Activated naive CD4-positive, alpha-beta T cell treated with anti-CD3 and anti-CD28 coated beads for 36 hours (primary cell): ENCODE measurements at regions not wholly inside any gene's neighbourhood (a gene's known extent, or its start where the extent isn't known, plus 50 kb on each side); places are given as distances from the start of the nearest gene placed in this dataset. TPM values are rescaled to one million over a fixed set of nuclear protein-coding genes. Genes with fewer than 3 reads are reported as not detected.

Experiments
- CTCF ChIA-PET: fragments of 350-600 bp; sonication (Branson Sonifier 250); formaldehyde crosslinking; loops from one replicate; lab custom pipeline; 2021; ENCODE audit warnings: antibody characterized with exemption; lab: Charles Lee
- DNase-seq: peaks from one replicate; pipeline ENCODE4 v3.0.0-alpha.2; 2020
- H3K27ac Mint-ChIP-seq: one replicate; pipeline ENCODE4 v1.8.0; 2021; ENCODE audit warnings: mild to moderate bottlenecking, mixed read lengths
- H3K27me3 Mint-ChIP-seq: one replicate; pipeline ENCODE4 v1.8.0; 2021; ENCODE audit warnings: low read depth, mixed read lengths
- H3K36me3 Mint-ChIP-seq: one replicate; pipeline ENCODE4 v1.8.0; 2021; ENCODE audit warnings: low read depth, mixed read lengths
- H3K4me1 Mint-ChIP-seq: one replicate; pipeline ENCODE4 v1.8.0; 2021; ENCODE audit warnings: low read depth, mixed read lengths
- H3K4me3 Mint-ChIP-seq: one replicate; pipeline ENCODE4 v1.8.0; 2021; ENCODE audit warnings: mild to moderate bottlenecking, moderate library complexity, mixed read lengths
- H3K9me3 Mint-ChIP-seq: one replicate; pipeline ENCODE4 v1.8.0; 2021; ENCODE audit warnings: mixed read lengths
- intact Hi-C: fragments of 100-400 bp; cut with micrococcal nuclease; formaldehyde crosslinking; loops from one replicate; pipeline ENCODE4 v1.15.1; 2023
- microRNA-seq: library from miRNA; unstranded; fragments of <30 nt; microRNA quantifications from one replicate; pipeline ENCODE4 v1.2.0, GENCODE V29; 2022; ENCODE audit warnings: borderline microRNAs expressed, borderline replicate concordance

DNA sequence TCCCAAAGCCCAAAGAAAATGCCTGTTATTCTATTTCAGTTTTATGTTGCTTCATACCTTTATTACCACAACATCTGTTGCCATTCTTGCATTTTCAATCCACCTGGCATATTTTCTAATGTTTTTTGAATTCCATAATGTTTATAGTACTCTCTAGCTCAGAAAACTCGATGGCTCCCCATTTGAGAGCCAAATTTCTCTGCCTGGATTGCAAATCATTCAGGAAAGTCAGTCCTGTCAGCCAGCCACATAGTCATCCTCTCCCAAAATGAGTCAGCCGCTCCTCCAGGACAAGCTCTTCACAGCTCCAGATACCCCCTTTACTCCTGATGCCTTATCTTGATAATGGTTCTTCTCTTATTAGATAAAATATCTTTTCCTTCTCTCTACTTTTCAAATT, 78.2 kb upstream of the ADCY2 start:
- Mint-ChIP-seq H3K9me3 (no peaks in the 10 kb centered on the region), H3K4me3 (no peak overlapping the region), H3K27ac (no peak overlapping the region), H3K36me3 (no peaks in the 10 kb centered on the region), H3K27me3 (peaks cover 2% of the 10 kb centered on the region), H3K4me1 (no peaks in the 10 kb centered on the region)
- DNase-seq, result no peak
- intact Hi-C loops, result no loop called here
- CTCF ChIA-PET, result no interaction called here

DNA sequence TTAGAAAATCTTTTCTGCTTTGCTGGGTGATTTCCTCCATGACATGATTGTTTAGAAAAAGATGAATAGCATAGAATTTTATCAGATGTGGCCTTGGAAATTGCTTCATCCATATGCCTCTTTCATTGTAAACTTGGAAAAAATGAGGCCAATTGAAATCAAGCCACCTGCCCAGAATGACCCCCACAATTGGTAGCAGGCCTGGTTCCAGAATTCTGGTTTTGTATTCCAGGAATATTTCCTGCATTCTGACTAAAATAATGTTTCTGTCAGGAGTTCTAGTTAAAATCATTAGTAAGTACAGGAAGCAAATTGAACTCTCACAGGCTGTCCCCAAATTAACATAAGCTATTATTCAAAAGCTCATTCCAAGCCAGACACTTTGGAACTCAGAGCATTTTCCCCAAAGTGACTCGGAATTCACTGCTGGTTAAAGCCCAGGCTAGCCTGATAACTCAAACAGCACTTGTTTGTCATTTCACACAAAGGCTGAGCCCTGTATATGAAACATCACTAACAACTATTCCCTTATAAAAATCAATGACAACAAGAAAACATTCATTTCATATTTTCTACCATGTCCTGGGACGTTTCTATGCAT, 75.1 kb upstream of the ADCY2 start:
- CTCF ChIA-PET, result no interaction called here
- no peak for DNase-seq
- H3K9me3 Mint-ChIP-seq, result no peaks in the 10 kb centered on the region
- no peaks in the 10 kb centered on the region for H3K4me1 Mint-ChIP-seq
- no peak overlapping the region for H3K27ac Mint-ChIP-seq
- H3K36me3 Mint-ChIP-seq, result no peaks in the 10 kb centered on the region
- intact Hi-C loops, result no loop called here
- H3K4me3 Mint-ChIP-seq, result no peak overlapping the region
- no peaks in the 10 kb centered on the region for H3K27me3 Mint-ChIP-seq

DNA sequence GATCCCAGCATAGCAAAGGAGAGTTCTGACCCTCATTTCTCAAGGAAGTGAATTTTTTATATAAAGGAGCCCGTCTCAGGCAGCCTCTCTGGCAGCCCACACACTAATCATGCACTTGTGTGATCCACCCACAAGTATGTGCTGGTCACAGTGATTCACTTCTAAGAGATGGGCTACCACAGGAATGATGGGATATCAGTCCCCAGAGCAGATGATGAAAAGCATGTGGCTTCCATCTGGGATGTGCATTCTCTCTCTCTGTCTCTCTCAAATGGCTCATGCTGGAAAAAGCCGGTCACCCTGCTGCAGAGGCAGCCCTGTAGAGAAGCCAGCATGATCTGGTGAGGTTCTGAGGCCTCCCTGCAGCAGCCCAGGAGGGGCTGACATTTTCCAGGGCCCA, 74.2 kb upstream of the ADCY2 start:
- intact Hi-C loops, result no loop called here
- no peaks in the 10 kb centered on the region for H3K9me3 Mint-ChIP-seq
- H3K36me3 Mint-ChIP-seq, result no peaks in the 10 kb centered on the region
- DNase-seq, result no peak
- CTCF ChIA-PET, result no interaction called here
- H3K4me3 Mint-ChIP-seq, result no peak overlapping the region
- no peaks in the 10 kb centered on the region for H3K4me1 Mint-ChIP-seq
- H3K27me3 Mint-ChIP-seq, result no peaks in the 10 kb centered on the region
- no peak overlapping the region for H3K27ac Mint-ChIP-seq

DNA sequence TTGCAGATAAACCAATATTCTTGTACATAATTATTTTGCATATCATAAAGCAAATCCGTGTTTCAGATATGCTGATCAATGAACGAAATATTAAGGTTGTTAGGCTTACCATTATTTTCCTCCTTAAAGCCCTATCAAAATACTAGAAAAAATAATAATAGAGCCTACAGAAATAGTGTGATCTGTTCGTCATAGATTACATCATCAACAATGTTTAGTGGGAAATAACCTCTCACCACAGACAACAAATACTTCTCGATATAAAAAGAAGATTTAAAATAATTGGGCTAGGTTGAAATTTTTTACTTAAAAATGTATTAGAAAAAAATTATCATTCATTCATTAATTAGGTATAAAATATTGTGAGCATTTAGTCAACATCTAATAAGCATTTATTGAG, 71.0 kb upstream of the ADCY2 start:
- H3K4me3 Mint-ChIP-seq, result no peak overlapping the region
- CTCF ChIA-PET, result no interaction called here
- no peaks in the 10 kb centered on the region for H3K36me3 Mint-ChIP-seq
- no peak overlapping the region for H3K27ac Mint-ChIP-seq
- intact Hi-C loops, result no loop called here
- H3K4me1 Mint-ChIP-seq, result no peaks in the 10 kb centered on the region
- H3K27me3 Mint-ChIP-seq, result no peaks in the 10 kb centered on the region
- DNase-seq, result no peak
- no peaks in the 10 kb centered on the region for H3K9me3 Mint-ChIP-seq

DNA sequence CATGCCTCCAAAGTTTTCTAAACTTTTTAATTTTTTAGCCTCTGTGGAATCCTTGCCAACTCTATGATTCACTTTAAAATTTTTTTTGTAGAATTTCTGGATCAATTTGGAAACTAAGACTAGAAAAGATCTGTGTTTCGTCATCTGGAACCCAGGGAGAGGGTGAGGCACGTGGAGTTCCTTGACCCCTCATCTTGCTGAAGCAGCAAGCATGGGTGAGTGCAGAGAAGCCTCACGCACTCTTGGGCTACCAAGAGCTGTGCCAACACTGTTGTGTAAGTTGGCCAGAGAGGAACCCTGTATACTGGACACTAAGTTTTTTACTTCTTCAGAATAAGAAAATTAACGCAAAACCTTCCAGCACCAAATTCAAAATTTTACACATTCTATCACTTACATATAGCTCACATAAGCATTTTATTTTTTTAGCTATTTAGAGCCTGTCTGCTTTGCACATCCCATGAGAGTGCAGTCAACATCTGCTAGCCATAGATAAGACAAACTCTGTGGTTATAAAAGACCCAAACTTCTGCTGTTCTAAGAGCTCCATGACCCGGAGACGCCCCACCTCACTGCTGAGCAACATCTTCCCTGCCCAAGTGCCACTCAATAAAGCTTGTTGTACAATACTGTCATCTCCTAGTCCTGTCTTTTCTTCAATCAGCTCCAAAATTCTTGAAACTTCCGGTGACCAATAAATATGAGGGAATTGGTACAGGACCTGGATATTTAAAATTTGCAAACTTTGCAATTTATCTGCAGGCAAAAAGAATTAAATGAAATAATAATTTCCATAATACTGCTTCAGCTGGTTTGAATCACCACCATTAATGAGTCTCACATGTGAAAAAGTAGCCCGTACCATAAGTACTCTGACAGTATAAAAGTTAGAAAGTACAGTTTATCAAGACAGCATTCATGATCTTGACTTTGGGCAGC, 69.7 kb upstream of the ADCY2 start:
- CTCF ChIA-PET, result no interaction called here
- no peak for DNase-seq
- Mint-ChIP-seq H3K4me1 (no peaks in the 10 kb centered on the region), H3K27ac (no peak overlapping the region), H3K27me3 (no peaks in the 10 kb centered on the region), H3K9me3 (no peaks in the 10 kb centered on the region), H3K36me3 (no peaks in the 10 kb centered on the region), H3K4me3 (no peak overlapping the region)
- intact Hi-C loops, result no loop called here

DNA sequence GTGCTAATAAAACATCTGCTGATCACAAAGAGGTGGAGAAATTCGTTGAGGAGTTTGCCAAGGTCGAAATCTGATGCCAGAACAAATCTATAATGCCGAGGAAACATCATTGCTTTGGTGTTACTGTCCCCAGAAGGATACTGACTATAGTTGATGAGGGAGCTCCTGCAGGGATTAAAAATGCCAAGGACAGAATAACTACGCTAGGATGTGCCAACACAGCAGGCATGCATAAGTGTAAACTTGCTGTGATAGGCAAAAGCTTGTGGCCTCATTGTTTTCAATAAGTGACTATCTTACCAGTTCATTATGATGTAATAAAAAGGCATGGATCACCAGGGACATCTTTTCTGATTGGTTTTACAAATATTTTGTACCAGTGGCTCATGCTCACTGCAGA, 66.8 kb upstream of the ADCY2 start:
- Mint-ChIP-seq H3K27ac (no peak overlapping the region), H3K4me3 (no peak overlapping the region), H3K27me3 (no peaks in the 10 kb centered on the region), H3K36me3 (no peaks in the 10 kb centered on the region), H3K9me3 (no peaks in the 10 kb centered on the region), H3K4me1 (no peaks in the 10 kb centered on the region)
- no peak for DNase-seq
- CTCF ChIA-PET, result no interaction called here
- intact Hi-C loops, result no loop called here

DNA sequence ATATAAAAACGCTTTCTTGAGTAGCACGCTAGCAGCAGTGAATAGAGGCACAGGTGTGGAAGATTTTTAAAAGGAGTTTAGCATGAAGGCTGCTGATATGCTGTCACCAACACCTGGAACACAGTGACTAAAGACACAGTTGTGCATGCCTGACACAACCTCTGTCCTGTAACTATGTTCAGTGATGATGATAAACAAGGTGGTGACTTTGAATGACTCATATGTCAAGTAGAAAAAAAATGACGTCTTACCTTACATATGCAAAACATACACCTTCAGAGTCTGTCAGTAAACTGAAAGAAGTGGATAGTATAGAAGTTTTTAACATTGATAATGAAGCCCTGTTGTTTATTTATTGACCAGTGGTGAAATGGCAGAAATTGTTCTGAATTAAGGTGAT, 66.2 kb upstream of the ADCY2 start:
- no peaks in the 10 kb centered on the region for H3K27me3 Mint-ChIP-seq
- intact Hi-C loops, result no loop called here
- H3K36me3 Mint-ChIP-seq, result no peaks in the 10 kb centered on the region
- peaks cover 2% of the 10 kb centered on the region for H3K9me3 Mint-ChIP-seq
- no peak overlapping the region for H3K4me3 Mint-ChIP-seq
- H3K4me1 Mint-ChIP-seq, result no peaks in the 10 kb centered on the region
- CTCF ChIA-PET, result no interaction called here
- H3K27ac Mint-ChIP-seq, result no peak overlapping the region
- DNase-seq, result no peak

DNA sequence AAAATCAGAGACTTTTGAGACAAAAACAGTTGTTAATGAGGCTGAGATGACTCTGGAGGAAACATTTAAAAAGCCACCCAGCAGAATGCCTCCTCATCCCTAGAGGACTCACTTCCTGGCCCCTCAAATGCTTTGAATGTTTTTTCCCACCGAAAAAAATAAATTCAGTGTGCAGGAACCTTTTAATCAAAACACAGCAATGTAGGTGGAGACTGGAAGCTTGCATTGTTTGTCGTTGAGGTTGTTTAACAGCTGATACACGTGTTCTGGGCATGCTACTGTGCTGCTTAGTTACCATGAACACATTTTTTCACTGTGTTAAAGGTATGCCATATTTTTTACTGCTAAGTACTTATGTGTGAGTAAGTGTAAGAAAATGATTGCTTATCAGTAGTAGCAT, 65.7 kb upstream of the ADCY2 start:
- H3K4me1 Mint-ChIP-seq, result no peaks in the 10 kb centered on the region
- H3K27ac Mint-ChIP-seq, result no peak overlapping the region
- H3K27me3 Mint-ChIP-seq, result no peaks in the 10 kb centered on the region
- intact Hi-C loops, result no loop called here
- peaks cover 4% of the 10 kb centered on the region for H3K9me3 Mint-ChIP-seq
- no peaks in the 10 kb centered on the region for H3K36me3 Mint-ChIP-seq
- CTCF ChIA-PET, result no interaction called here
- no peak overlapping the region for H3K4me3 Mint-ChIP-seq
- DNase-seq, result no peak

DNA sequence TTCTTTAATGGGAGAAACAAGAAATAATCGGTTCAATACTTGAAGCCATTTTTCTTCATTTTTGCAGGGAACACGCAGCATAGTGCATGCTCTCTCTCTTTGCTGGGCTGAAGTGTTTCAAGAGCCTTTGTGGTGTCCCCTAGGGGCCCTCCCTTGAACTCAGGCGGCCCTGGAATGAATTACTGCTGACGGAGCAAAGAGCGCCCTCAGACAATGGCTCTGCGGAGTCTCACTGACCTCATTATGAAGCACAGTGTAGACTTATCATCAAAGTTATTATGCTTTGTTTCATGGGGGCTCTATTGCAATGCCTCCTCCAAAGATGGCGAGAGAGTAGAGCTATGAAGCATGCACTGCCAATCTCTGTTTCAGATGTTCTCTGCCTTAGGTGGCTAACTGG, 64.8 kb upstream of the ADCY2 start:
- CTCF ChIA-PET, result no interaction called here
- Mint-ChIP-seq H3K9me3 (peaks cover 4% of the 10 kb centered on the region), H3K27me3 (no peaks in the 10 kb centered on the region), H3K4me1 (no peaks in the 10 kb centered on the region), H3K4me3 (no peak overlapping the region), H3K27ac (no peak overlapping the region), H3K36me3 (no peaks in the 10 kb centered on the region)
- intact Hi-C loops, result no loop called here
- DNase-seq, result no peak

Small RNA genes lying in the stretch of these regions (microRNA-seq; reads per million reads assigned to microRNA genes)
- not detected for gene MIR4278
